HUES48 (cell line): ENCODE measurements at regions not wholly inside any gene's neighbourhood (a gene's known extent, or its start where the extent isn't known, plus 50 kb on each side); places are given as distances from the start of the nearest gene placed in this dataset.
"Not testable (repeated sequence)": the region's sequence is repeated elsewhere in the genome, so short reads cannot be mapped to it uniquely, and the experiment has no call there.

Source experiments
- H3K27ac ChIP-seq: one replicate; pipeline ENCODE4 v1.7.0; 2013; ENCODE audit warnings: low read depth, low read length, inconsistent platforms
- H3K27me3 ChIP-seq: 2 replicates; pipeline ENCODE4 v1.6.1; 2013; ENCODE audit warnings: mild to moderate bottlenecking, low read length; ENCODE audit not compliant: control insufficient read depth, insufficient read depth
- H3K36me3 ChIP-seq: 2 replicates; pipeline ENCODE4 v1.6.1; 2013; ENCODE audit warnings: low read length; ENCODE audit not compliant: control insufficient read depth, insufficient read depth
- H3K4me1 ChIP-seq: 2 replicates; pipeline ENCODE4 v1.6.1; 2013; ENCODE audit warnings: mild to moderate bottlenecking, low read length; ENCODE audit not compliant: control insufficient read depth, insufficient read depth
- H3K4me3 ChIP-seq: 2 replicates; pipeline ENCODE4 v1.5.1; 2013; ENCODE audit warnings: mild to moderate bottlenecking, low read depth, low read length
- H3K9ac ChIP-seq: 2 replicates; pipeline ENCODE4 v1.6.1; 2013; ENCODE audit warnings: mild to moderate bottlenecking, low read depth, low read length, moderate library complexity
- H3K9me3 ChIP-seq: 2 replicates; pipeline ENCODE4 v1.6.1; 2013; ENCODE audit warnings: low read length; ENCODE audit not compliant: control insufficient read depth, insufficient read depth

- H3K4me1 ChIP-seq: peaks cover 2% of the 10 kb centered on the region; the same call in 1 of the 2 replicates
- H3K36me3 ChIP-seq: peaks cover 3% of the 10 kb centered on the region; the same call in 1 of the 2 replicates
- H3K9ac ChIP-seq: no peak overlapping the region
- H3K27me3 ChIP-seq: no peaks in the 10 kb centered on the region
- H3K4me3 ChIP-seq: no peak overlapping the region
- peaks cover 9% of the 10 kb centered on the region for H3K9me3 ChIP-seq
- no peak overlapping the region for H3K27ac ChIP-seq
These were observed 301.9 kb downstream of the RASEF start for GRCh38 chr9:82761027-82761426.

- Histone ChIP-seq H3K9ac (no peak overlapping the region), H3K4me1 (peaks cover 2% of the 10 kb centered on the region; the same call in 1 of the 2 replicates), H3K27ac (no peak overlapping the region), H3K9me3 (peaks cover 9% of the 10 kb centered on the region), H3K36me3 (peaks cover 3% of the 10 kb centered on the region; the same call in 1 of the 2 replicates), H3K4me3 (no peak overlapping the region), H3K27me3 (no peaks in the 10 kb centered on the region)
These were observed 301.0 kb downstream of the RASEF start for GRCh38 chr9:82761956-82762355.

- H3K4me1 ChIP-seq: peaks cover 2% of the 10 kb centered on the region; the same call in 1 of the 2 replicates
- H3K9ac ChIP-seq: no peak overlapping the region
- H3K36me3 ChIP-seq: peaks cover 3% of the 10 kb centered on the region; the same call in 1 of the 2 replicates
- no peaks in the 10 kb centered on the region for H3K27me3 ChIP-seq
- H3K4me3 ChIP-seq: no peak overlapping the region
- H3K9me3 ChIP-seq: no peaks in the 10 kb centered on the region; the same call in 1 of the 2 replicates
- no peak overlapping the region for H3K27ac ChIP-seq
These were observed 299.3 kb downstream of the RASEF start for GRCh38 chr9:82763656-82764055.

- Histone ChIP-seq H3K4me1 (peaks cover 2% of the 10 kb centered on the region; the same call in 1 of the 2 replicates), H3K4me3 (no peak overlapping the region), H3K36me3 (peaks cover 3% of the 10 kb centered on the region; the same call in 1 of the 2 replicates), H3K27ac (no peak overlapping the region), H3K27me3 (no peaks in the 10 kb centered on the region), H3K9ac (no peak overlapping the region), H3K9me3 (no peaks in the 10 kb centered on the region; the same call in 1 of the 2 replicates)
These were observed 298.8 kb downstream of the RASEF start for GRCh38 chr9:82764061-82764668.

GRCh38 chr9:82774707-82775231 lies 288.2 kb downstream of the RASEF start:
- H3K36me3 ChIP-seq: peaks cover 13% of the 10 kb centered on the region; the same call in 1 of the 2 replicates
- not testable (repeated sequence) for H3K4me1 ChIP-seq, H3K4me3 ChIP-seq, H3K9me3 ChIP-seq, H3K9ac ChIP-seq, H3K27me3 ChIP-seq, H3K27ac ChIP-seq

- Histone ChIP-seq H3K9ac (no peak overlapping the region), H3K36me3 (peaks cover 13% of the 10 kb centered on the region), H3K4me3 (no peak overlapping the region), H3K4me1 (peaks cover 8% of the 10 kb centered on the region), H3K9me3 (no peaks in the 10 kb centered on the region; the same call in 1 of the 2 replicates), H3K27me3 (no peaks in the 10 kb centered on the region), H3K27ac (no peak overlapping the region)
These were observed 286.4 kb downstream of the RASEF start for GRCh38 chr9:82776508-82776907.

GRCh38 chr9:82777366-82777765 lies 285.6 kb downstream of the RASEF start:
- H3K27me3 ChIP-seq: no peaks in the 10 kb centered on the region
- H3K9me3 ChIP-seq: no peaks in the 10 kb centered on the region; the same call in 1 of the 2 replicates
- H3K4me3 ChIP-seq: no peak overlapping the region
- peaks cover 13% of the 10 kb centered on the region for H3K36me3 ChIP-seq
- peaks cover 8% of the 10 kb centered on the region for H3K4me1 ChIP-seq
- H3K9ac ChIP-seq: no peak overlapping the region
- H3K27ac ChIP-seq: no peak overlapping the region

- H3K9me3 ChIP-seq: not testable (repeated sequence)
- H3K36me3 ChIP-seq: peaks cover 13% of the 10 kb centered on the region
These were observed 284.0 kb downstream of the RASEF start for GRCh38 chr9:82778923-82779322.

GRCh38 chr9:82780017-82780416 lies 282.9 kb downstream of the RASEF start:
- H3K9me3 ChIP-seq: no peaks in the 10 kb centered on the region; the same call in 1 of the 2 replicates
- no peak overlapping the region for H3K4me3 ChIP-seq
- H3K27ac ChIP-seq: no peak overlapping the region
- H3K4me1 ChIP-seq: peaks cover 8% of the 10 kb centered on the region
- H3K27me3 ChIP-seq: no peaks in the 10 kb centered on the region
- H3K36me3 ChIP-seq: peaks cover 13% of the 10 kb centered on the region
- no peak overlapping the region for H3K9ac ChIP-seq

More at GRCh38 chr9:82778923-82779322, 284.0 kb downstream of the RASEF start:
- not testable (repeated sequence) for H3K9ac ChIP-seq, H3K4me3 ChIP-seq, H3K27me3 ChIP-seq, H3K27ac ChIP-seq, H3K4me1 ChIP-seq

- no peaks in the 10 kb centered on the region; the same call in 1 of the 2 replicates for H3K9me3 ChIP-seq
These were observed 281.0 kb downstream of the RASEF start for GRCh38 chr9:82781921-82782392.

GRCh38 chr9:82783045-82783444 lies 279.9 kb downstream of the RASEF start:
- Histone ChIP-seq H3K9ac (no peak overlapping the region), H3K9me3 (no peaks in the 10 kb centered on the region), H3K27me3 (no peaks in the 10 kb centered on the region), H3K36me3 (peaks cover 2% of the 10 kb centered on the region; the same call in 1 of the 2 replicates), H3K27ac (no peak overlapping the region), H3K4me1 (no peaks in the 10 kb centered on the region), H3K4me3 (no peak overlapping the region)

More at GRCh38 chr9:82781921-82782392, 281.0 kb downstream of the RASEF start:
- Histone ChIP-seq H3K4me3 (no peak overlapping the region), H3K4me1 (no peaks in the 10 kb centered on the region), H3K27ac (no peak overlapping the region), H3K9ac (no peak overlapping the region), H3K36me3 (peaks cover 5% of the 10 kb centered on the region; the same call in 1 of the 2 replicates), H3K27me3 (no peaks in the 10 kb centered on the region)
